ENCODE measurements at regions not wholly inside any gene's neighbourhood (a gene's known extent, or its start where the extent isn't known, plus 50 kb on each side); places are given as distances from the start of the nearest gene placed in this dataset.

DNA sequence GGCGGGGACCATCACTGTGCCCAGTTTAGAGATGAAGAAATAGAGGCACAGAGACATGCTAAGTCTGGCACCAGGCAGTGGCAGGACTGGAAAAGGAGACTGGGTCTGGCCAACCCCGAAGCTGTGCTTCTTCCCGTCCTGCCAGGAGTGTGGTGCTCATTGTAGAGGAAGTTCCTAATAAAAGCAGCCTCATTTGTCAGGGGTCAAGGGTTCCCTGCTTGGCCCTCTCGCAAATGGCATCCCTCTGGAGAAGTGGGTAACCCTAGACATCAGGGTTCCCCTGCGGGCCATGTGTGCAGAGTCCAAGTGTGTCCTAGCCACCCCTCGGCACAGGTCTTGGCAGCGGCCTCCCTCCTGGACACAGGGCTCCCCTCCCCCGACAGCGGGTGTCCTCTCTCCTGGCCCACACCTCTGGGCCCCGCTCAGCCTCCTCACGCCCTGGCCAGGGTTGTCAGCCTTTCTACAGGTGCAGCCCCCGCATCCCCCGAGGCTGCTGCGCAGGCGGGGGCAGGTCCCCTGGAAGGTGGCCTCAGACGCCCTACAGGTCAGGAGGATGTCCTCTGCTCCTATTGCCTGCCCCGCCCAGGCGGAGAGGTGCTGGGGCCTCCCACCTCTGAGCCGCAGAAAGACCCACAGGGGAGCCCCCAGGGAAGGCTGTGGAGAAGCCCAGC is 61.8 kb upstream of the PRR20G start:
- no peaks in the 10 kb centered on the region for H3K9me3 ChIP-seq
- H3K27ac ChIP-seq = no peak overlapping the region
- ATAC-seq (peak in 1 of 4 donors; percentile 34), DNase-seq (no peak)
- no peak overlapping the region for H3K4me3 ChIP-seq
- intact Hi-C loops (cut with DNase I) = no loop called here
- 55 to 70% (median 67%) methylated on average over 11 to 19 of the region's 19 CpGs for WGBS, 4 donors
- no peak for TF ChIP-seq POLR2A (IDR thresholded peaks at IDR 0.05)
- TF ChIP-seq, protein P1, sequence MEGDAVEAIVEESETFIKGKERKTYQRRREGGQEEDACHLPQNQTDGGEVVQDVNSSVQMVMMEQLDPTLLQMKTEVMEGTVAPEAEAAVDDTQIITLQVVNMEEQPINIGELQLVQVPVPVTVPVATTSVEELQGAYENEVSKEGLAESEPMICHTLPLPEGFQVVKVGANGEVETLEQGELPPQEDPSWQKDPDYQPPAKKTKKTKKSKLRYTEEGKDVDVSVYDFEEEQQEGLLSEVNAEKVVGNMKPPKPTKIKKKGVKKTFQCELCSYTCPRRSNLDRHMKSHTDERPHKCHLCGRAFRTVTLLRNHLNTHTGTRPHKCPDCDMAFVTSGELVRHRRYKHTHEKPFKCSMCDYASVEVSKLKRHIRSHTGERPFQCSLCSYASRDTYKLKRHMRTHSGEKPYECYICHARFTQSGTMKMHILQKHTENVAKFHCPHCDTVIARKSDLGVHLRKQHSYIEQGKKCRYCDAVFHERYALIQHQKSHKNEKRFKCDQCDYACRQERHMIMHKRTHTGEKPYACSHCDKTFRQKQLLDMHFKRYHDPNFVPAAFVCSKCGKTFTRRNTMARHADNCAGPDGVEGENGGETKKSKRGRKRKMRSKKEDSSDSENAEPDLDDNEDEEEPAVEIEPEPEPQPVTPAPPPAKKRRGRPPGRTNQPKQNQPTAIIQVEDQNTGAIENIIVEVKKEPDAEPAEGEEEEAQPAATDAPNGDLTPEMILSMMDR (IDR thresholded peaks at IDR 0.05) = no peak
- no peaks in the 10 kb centered on the region for H3K4me1 ChIP-seq
- H3K27me3 ChIP-seq = peaks cover 0 to 33% (median 8%) of the 10 kb centered on the region in 9 donors
- no peaks in the 10 kb centered on the region for H3K36me3 ChIP-seq

DNA sequence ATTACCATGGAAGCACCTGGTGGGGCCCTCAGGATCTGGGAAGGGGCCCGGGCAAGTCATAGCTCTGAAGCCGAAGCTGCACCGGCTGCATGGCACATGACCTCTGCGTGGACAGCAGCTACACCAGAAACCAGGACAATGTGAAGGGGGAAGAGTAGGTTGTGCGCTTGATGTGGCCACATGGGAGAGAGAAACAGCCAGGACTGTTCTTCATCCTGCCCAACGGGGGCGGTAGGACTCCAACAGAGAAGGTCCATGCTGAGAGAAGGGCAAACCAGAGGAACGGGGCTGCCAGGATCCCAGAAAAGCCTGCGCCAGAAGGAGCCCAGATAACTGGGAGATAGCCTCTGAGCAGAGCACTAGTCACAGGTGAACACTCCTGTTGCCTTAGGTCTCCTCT is 54.9 kb upstream of the PRR20G start:
- ATAC-seq (no peak), DNase-seq (no peak)
- Histone ChIP-seq H3K9me3 (no peaks in the 10 kb centered on the region), H3K4me3 (no peak overlapping the region), H3K27me3 (peaks cover 8 to 69% (median 23%) of the 10 kb centered on the region in 9 donors), H3K4me1 (peaks cover 0 to 7% (median 0%) of the 10 kb centered on the region in 12 donors), H3K27ac (no peak overlapping the region), H3K36me3 (no peaks in the 10 kb centered on the region)
- WGBS, 4 donors = 39 to 46% (median 43%) methylated on average over 9 of the region's 9 CpGs
- TF ChIP-seq, protein P1 (IDR thresholded peaks at IDR 0.05) = no peak
- TF ChIP-seq POLR2A (IDR thresholded peaks at IDR 0.05) = no peak
- intact Hi-C loops (cut with DNase I) = no loop called here

DNA sequence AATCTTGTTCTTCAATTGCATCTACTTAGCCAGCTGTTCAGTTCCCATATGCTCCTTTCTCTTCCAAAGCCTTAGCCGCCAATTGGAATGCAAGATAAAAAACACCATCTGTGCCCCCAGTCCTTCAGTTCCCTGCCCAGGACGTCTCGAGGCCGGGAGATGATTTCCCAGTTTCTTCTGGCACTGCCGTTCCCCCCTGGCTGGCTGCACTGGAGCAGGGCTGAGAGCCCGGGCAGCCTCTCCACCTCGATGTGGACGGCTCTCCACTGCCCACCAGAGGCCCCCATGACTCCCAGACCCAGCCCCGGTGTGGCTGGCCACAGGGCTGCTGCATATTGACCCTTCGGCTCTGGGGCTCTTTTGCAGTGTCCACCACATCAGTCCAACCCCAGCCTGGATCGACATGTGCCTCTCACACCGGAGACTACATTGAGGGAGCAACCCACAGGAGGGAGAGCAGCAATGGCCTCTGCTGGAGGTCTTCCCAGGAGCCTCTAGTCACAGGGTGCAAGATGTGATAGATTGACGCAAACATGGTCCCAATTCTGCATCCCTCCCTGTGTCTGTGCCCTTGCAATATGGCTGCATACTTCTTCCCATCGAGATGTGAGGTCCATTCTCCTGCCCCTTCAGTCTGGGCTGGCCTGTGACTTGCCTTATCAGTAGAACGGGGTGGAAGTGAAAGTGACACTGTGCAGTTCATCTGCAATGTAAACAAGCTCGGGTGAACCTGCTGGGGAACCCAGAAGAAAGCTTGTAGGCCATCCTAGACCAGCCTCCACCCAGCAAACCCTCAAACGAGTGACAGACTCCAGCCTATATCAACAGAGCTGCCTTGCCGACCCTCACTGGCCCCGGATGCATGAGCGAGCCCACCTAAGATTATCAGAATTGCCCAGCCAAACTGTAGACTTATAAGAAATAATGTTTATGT is 52.3 kb upstream of the PRR20G start:
- ATAC-seq (no peak), DNase-seq (no peak)
- Histone ChIP-seq H3K4me1 (peaks cover 0 to 8% (median 0%) of the 10 kb centered on the region in 12 donors), H3K9me3 (no peaks in the 10 kb centered on the region), H3K36me3 (no peaks in the 10 kb centered on the region), H3K27ac (no peak overlapping the region), H3K27me3 (peaks cover 10 to 74% (median 29%) of the 10 kb centered on the region in 9 donors), H3K4me3 (no peak overlapping the region)
- TF ChIP-seq, protein P1 (IDR thresholded peaks at IDR 0.05) = no peak
- no peak for TF ChIP-seq POLR2A (IDR thresholded peaks at IDR 0.05)
- intact Hi-C loops (cut with DNase I) = no loop called here
- WGBS, 4 donors = 42 to 48% (median 43%) methylated on average over 16 to 20 of the region's 20 CpGs

DNA sequence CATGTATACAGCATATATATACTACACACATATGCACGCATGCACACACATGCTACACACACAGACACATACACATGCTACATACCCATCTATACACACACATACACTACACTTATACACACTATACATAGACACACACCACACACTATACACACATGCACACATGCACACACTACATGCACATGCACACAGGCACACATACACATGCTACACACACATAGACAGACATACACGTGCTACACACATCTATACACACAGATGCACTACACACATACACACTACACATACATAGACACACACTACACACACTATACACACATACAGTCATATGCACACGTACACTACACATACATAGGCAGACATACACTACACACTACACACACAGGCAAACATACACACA is 51.2 kb upstream of the PRR20G start:
- Histone ChIP-seq H3K4me1 (peaks cover 0 to 8% (median 0%) of the 10 kb centered on the region in 12 donors), H3K9me3 (peaks cover 0 to 11% (median 8%) of the 10 kb centered on the region in 12 donors), H3K27ac (no peak overlapping the region), H3K36me3 (no peaks in the 10 kb centered on the region), H3K4me3 (no peak overlapping the region), H3K27me3 (peaks cover 10 to 70% (median 29%) of the 10 kb centered on the region in 9 donors)
- peak in 1 of 4 donors; percentile 18 for ATAC-seq
- no peak for TF ChIP-seq POLR2A (IDR thresholded peaks at IDR 0.05)
- TF ChIP-seq, protein P1 (IDR thresholded peaks at IDR 0.05) = no peak
- no peak for DNase-seq
- intact Hi-C loops (cut with DNase I) = no loop called here
- 62 to 86% (median 67%) methylated on average over 3 of the region's 3 CpGs for WGBS, 4 donors
